GM18861 (cell line): ENCODE measurements at regions not wholly inside any gene's neighbourhood (a gene's known extent, or its start where the extent isn't known, plus 50 kb on each side); places are given as distances from the start of the nearest gene placed in this dataset.

Source experiments
- ATAC-seq: cut with Tn5 transposase; IDR thresholded peaks from one replicate; pipeline ENCODE4 v1.9.1; 2021; ENCODE audit not compliant: unreplicated experiment

GRCh38 chr12:34391771-34392581 is 369.7 kb downstream of the ALG10 start:
- no peak for ATAC-seq

- ATAC-seq = no peak
Observed at GRCh38 chr12:34392741-34393085, 370.4 kb downstream of the ALG10 start.

- ATAC-seq = no peak
Observed at GRCh38 chr12:34393086-34393820, 371.0 kb downstream of the ALG10 start.

- ATAC-seq = no peak
Observed at GRCh38 chr12:34393821-34394150, 371.5 kb downstream of the ALG10 start.

GRCh38 chr12:34394211-34395055 is 372.1 kb downstream of the ALG10 start:
- ATAC-seq = no peak

GRCh38 chr12:34395056-34396005 is 373.0 kb downstream of the ALG10 start:
- no peak for ATAC-seq

- ATAC-seq = no peak
Observed at GRCh38 chr12:34396006-34396860, 373.9 kb downstream of the ALG10 start.

- no peak for ATAC-seq
Observed at GRCh38 chr12:34396861-34397590, 374.7 kb downstream of the ALG10 start.

- no peak for ATAC-seq
Observed at GRCh38 chr12:34397591-34398365, 375.5 kb downstream of the ALG10 start.

GRCh38 chr12:34398366-34398705 is 376.0 kb downstream of the ALG10 start:
- no peak for ATAC-seq

GRCh38 chr12:34398706-34399630 is 376.7 kb downstream of the ALG10 start:
- no peak for ATAC-seq

- ATAC-seq = no peak
Observed at GRCh38 chr12:34399631-34400410, 377.5 kb downstream of the ALG10 start.

GRCh38 chr12:34400411-34400881 is 378.1 kb downstream of the ALG10 start:
- ATAC-seq = no peak

GRCh38 chr12:34400986-34401658 is 378.8 kb downstream of the ALG10 start:
- ATAC-seq = no peak

- no peak for ATAC-seq
Observed at GRCh38 chr12:34401659-34402227, 379.4 kb downstream of the ALG10 start.
